GM12875 (cell line): ENCODE measurements at regions not wholly inside any gene's neighbourhood (a gene's known extent, or its start where the extent isn't known, plus 50 kb on each side); places are given as distances from the start of the nearest gene placed in this dataset.

Source experiments
- H3K4me3 ChIP-seq: one replicate; pipeline ENCODE4 v1.5.1; 2011; ENCODE audit warnings: low read depth, low read length, control low read depth
- TF ChIP-seq, protein P1 (sequence below): IDR thresholded peaks from 2 replicates; pipeline ENCODE4 v1.5.1; 2011; ENCODE audit warnings: low read depth, mild to moderate bottlenecking, control low read depth, inconsistent platforms, low read length, moderate library complexity, borderline replicate concordance; ENCODE audit not compliant: insufficient read depth

DNA sequence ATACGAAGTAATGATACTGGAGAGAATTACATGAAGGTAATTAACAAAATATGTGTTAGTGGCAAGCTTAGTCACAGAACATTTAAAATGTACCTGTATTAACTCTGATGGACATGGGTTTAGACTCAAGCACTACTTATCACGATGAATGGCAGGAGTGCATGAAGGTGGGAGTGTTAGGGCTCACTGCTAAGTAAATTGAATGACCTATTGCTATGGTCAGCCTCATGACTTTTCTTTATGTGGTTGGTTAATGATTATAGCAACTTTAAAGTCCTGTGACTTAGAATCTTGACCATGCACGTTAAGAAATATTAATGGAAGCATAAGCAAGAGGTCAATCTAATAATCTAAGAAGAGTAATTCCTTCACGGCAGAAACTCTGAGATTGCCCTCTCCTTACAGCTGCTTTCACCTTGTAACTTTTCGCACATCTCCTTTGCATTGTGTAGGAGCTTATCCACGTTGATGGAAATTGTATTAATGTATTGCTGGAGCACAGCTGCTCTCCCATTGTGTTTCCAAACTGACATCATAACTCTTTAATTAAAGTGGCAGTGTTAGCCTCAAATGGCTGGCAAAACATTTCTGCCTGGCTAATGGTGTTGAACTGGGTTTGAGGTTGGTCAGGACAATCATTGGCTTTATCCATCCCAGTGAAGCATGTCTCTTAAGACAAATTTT, 114.5 kb downstream of the RXFP2 start:
- H3K4me3 ChIP-seq, result no peak overlapping the region
- TF ChIP-seq, protein P1, sequence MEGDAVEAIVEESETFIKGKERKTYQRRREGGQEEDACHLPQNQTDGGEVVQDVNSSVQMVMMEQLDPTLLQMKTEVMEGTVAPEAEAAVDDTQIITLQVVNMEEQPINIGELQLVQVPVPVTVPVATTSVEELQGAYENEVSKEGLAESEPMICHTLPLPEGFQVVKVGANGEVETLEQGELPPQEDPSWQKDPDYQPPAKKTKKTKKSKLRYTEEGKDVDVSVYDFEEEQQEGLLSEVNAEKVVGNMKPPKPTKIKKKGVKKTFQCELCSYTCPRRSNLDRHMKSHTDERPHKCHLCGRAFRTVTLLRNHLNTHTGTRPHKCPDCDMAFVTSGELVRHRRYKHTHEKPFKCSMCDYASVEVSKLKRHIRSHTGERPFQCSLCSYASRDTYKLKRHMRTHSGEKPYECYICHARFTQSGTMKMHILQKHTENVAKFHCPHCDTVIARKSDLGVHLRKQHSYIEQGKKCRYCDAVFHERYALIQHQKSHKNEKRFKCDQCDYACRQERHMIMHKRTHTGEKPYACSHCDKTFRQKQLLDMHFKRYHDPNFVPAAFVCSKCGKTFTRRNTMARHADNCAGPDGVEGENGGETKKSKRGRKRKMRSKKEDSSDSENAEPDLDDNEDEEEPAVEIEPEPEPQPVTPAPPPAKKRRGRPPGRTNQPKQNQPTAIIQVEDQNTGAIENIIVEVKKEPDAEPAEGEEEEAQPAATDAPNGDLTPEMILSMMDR, result no peak

DNA sequence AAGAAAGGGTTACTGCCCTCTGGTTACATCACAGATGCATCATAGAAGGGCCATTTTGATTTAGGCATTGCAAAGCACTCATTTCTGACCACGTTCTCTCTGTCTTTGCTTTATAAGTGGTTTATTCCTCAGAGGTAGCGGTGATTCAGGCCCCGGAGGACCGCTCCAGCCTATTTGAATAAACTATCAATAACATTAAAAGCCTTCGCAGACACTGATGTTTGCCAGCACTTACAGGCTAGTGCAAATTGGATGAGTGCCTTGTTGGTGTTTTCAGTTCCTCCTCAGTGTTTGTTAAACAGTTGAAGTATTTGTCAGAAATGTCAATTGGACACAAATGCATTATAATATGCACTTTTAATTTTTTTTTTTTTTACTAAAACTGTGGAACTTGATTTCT, 120.2 kb downstream of the RXFP2 start:
- TF ChIP-seq, protein P1, result no peak
- no peak overlapping the region for H3K4me3 ChIP-seq

DNA sequence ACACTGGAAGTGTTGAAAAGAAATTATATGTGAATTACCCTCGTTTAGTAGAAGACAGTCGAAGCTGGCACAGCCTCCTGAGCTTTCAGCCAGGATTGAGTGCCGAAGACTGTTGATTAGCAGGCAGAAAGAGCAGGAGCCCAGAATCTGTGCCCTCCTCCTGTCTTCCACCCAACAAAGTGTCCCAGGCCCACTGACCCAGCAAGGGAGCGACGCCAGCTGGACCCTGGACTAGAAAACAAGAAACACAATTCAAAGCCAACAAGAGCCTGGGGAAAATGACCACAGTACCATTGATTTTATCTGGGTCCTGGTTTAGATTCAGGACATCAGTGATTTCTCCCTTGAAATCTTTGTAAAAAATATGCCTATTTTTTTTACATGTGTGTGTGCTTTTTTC, 120.7 kb downstream of the RXFP2 start:
- TF ChIP-seq, protein P1, result no peak
- H3K4me3 ChIP-seq, result no peak overlapping the region

DNA sequence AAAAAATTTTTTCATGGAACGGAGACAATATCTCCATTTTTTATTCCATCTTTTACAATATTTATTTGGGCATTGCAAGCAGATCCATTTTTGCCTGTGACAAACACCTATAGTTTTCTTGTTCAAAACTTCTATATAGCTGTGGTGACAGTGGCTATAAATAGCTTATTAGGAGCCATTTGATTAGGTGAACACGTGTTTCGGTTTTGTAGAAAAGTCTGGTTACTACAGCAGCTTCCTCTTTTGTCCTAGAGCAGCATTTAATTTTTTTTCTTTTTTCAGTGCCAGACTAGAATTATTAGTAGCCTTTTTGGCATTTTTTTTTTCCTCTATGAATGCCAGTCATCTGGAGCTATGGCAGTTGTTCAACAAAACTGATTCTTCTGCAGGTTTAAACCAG, 123.5 kb downstream of the RXFP2 start:
- TF ChIP-seq, protein P1, result no peak
- no peak overlapping the region for H3K4me3 ChIP-seq

DNA sequence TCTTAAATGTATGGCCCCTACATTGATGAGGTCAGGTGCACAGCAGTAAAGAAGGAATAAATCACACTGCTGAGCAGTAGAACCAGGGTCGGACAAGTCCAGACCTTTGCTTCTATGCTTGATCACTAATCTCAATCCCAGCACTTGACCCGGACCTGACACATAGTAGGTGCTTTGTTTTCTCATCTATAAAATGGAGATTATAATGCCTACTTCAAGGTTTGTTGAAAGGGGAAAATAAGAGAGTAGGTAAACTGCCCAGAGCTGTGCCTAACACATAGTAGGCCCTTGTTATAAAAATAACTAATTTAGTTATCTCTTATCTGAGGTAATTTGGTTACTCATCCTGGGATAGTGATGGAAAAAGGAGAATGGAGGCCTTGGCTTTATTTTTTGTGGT, 125.0 kb downstream of the RXFP2 start:
- TF ChIP-seq, protein P1, result no peak
- no peak overlapping the region for H3K4me3 ChIP-seq

DNA sequence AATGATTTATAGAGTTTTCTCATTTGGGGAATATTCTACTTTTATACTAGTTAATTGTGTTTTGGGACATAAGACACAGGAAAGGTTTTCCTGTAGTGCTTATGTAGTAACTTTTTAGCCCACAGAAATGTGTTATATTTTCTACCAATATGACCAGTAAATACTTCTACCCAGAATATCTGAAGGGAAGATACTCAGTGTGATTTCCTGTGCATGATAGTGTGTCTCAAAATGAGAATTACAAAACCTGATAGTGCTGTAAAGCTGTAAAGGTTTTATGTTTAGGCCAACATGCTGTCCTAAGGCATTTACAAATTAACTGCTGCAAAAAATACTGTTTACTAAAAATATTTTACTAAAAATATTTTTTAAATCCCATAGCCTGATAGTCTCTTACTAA, 126.8 kb downstream of the RXFP2 start:
- TF ChIP-seq, protein P1, result no peak
- no peak overlapping the region for H3K4me3 ChIP-seq

DNA sequence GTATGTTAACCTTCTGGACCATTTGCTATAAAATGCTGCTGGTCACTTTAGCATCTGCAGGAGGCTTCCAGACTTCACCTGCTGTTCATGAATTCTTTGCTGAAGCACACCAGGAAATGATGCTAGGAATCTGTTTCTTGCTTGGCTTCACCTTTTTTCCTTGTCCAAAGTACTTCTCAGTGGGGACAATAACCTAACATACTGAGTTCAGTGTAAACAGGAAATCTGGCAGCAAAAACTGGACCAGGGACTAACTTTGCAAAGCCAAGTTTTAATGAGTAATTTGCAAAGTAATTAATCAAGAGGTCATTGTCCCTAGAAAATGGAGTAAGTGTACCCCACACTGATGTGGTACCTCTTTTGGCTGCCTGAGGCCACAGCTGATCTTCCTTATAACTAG, 128.4 kb downstream of the RXFP2 start:
- TF ChIP-seq, protein P1, result no peak
- H3K4me3 ChIP-seq, result no peak overlapping the region
